Neural crest cell (in vitro differentiated cells): ENCODE measurements at regions not wholly inside any gene's neighbourhood (a gene's known extent, or its start where the extent isn't known, plus 50 kb on each side); places are given as distances from the start of the nearest gene placed in this dataset.

Source experiments
- DNase-seq: peaks from one replicate; pipeline ENCODE4 v3.0.0; 2021; ENCODE audit warnings: low read depth, mixed read lengths, low spot score
- H3K27ac Mint-ChIP-seq: one replicate; pipeline ENCODE4 v1.8.0; 2021; ENCODE audit warnings: mild to moderate bottlenecking, mixed read lengths; ENCODE audit not compliant: unreplicated experiment
- H3K27me3 Mint-ChIP-seq: 2 replicates; pipeline ENCODE4 v1.8.0; 2021; ENCODE audit warnings: low read depth, mild to moderate bottlenecking, mixed read lengths
- H3K36me3 Mint-ChIP-seq: 2 replicates; pipeline ENCODE4 v1.8.0; 2021; ENCODE audit warnings: low read depth, mild to moderate bottlenecking, mixed read lengths
- H3K4me1 Mint-ChIP-seq: 2 replicates; pipeline ENCODE4 v1.8.0; 2021; ENCODE audit warnings: mixed read lengths
- H3K4me3 Mint-ChIP-seq: one replicate; pipeline ENCODE4 v1.8.0; 2021; ENCODE audit warnings: mild to moderate bottlenecking, mixed read lengths
- H3K9me3 Mint-ChIP-seq: 2 replicates; pipeline ENCODE4 v1.8.0; 2021; ENCODE audit warnings: mixed read lengths
- CTCF ChIP-seq: fragments of 200-600 bp; sonication (generic); conservative IDR thresholded peaks from 2 replicates; pipeline ENCODE4 v1.5.0; 2021; ENCODE audit warnings: antibody characterized with exemption, mild to moderate bottlenecking

- H3K27ac Mint-ChIP-seq, result no peak overlapping the region
- no peaks in the 10 kb centered on the region for H3K36me3 Mint-ChIP-seq
- H3K4me1 Mint-ChIP-seq, result peaks cover 59% of the 10 kb centered on the region
- no peak for TF ChIP-seq CTCF
- H3K4me3 Mint-ChIP-seq, result no peak overlapping the region
- DNase-seq, result no peak
- no peaks in the 10 kb centered on the region for H3K9me3 Mint-ChIP-seq
- peaks cover 3% of the 10 kb centered on the region for H3K27me3 Mint-ChIP-seq
Observed at GRCh38 chr10:63716016-63716580, 194.9 kb downstream of the REEP3 start.

GRCh38 chr10:63717027-63717715 is 196.0 kb downstream of the REEP3 start:
- no peak overlapping the region for H3K27ac Mint-ChIP-seq
- H3K36me3 Mint-ChIP-seq, result no peaks in the 10 kb centered on the region
- peaks cover 3% of the 10 kb centered on the region for H3K27me3 Mint-ChIP-seq
- H3K9me3 Mint-ChIP-seq, result no peaks in the 10 kb centered on the region
- H3K4me3 Mint-ChIP-seq, result no peak overlapping the region
- peaks cover 49% of the 10 kb centered on the region for H3K4me1 Mint-ChIP-seq
- TF ChIP-seq CTCF, result no peak
- DNase-seq, result no peak

GRCh38 chr10:63718006-63718405 is 196.8 kb downstream of the REEP3 start:
- Mint-ChIP-seq H3K27me3 (peaks cover 3% of the 10 kb centered on the region), H3K4me1 (peaks cover 41% of the 10 kb centered on the region), H3K4me3 (no peak overlapping the region), H3K9me3 (no peaks in the 10 kb centered on the region), H3K36me3 (no peaks in the 10 kb centered on the region), H3K27ac (no peak overlapping the region)
- no peak for DNase-seq
- TF ChIP-seq CTCF, result no peak

GRCh38 chr10:63718421-63718820 is 197.2 kb downstream of the REEP3 start:
- Mint-ChIP-seq H3K27ac (no peak overlapping the region), H3K27me3 (peaks cover 3% of the 10 kb centered on the region), H3K36me3 (no peaks in the 10 kb centered on the region), H3K4me1 (peaks cover 37% of the 10 kb centered on the region), H3K4me3 (no peak overlapping the region), H3K9me3 (no peaks in the 10 kb centered on the region)
- DNase-seq, result no peak
- TF ChIP-seq CTCF, result no peak

GRCh38 chr10:63719226-63719856 is 198.1 kb downstream of the REEP3 start:
- H3K4me3 Mint-ChIP-seq, result no peak overlapping the region

More at GRCh38 chr10:63719226-63719856, 198.1 kb downstream of the REEP3 start:
- no peak for TF ChIP-seq CTCF
- H3K36me3 Mint-ChIP-seq, result no peaks in the 10 kb centered on the region
- H3K27me3 Mint-ChIP-seq, result peaks cover 3% of the 10 kb centered on the region
- H3K4me1 Mint-ChIP-seq, result peaks cover 29% of the 10 kb centered on the region
- no peak overlapping the region for H3K27ac Mint-ChIP-seq
- H3K9me3 Mint-ChIP-seq, result no peaks in the 10 kb centered on the region
- no peak for DNase-seq
